Kasumi-1 (cell line): ENCODE measurements at regions not wholly inside any gene's neighbourhood (a gene's known extent, or its start where the extent isn't known, plus 50 kb on each side); places are given as distances from the start of the nearest gene placed in this dataset.

Experiments used
- DNase-seq, 2 experiments: peaks; one replicate each; lab custom pipeline; 2025; lab: John Stamatoyannopoulos, UW

DNA sequence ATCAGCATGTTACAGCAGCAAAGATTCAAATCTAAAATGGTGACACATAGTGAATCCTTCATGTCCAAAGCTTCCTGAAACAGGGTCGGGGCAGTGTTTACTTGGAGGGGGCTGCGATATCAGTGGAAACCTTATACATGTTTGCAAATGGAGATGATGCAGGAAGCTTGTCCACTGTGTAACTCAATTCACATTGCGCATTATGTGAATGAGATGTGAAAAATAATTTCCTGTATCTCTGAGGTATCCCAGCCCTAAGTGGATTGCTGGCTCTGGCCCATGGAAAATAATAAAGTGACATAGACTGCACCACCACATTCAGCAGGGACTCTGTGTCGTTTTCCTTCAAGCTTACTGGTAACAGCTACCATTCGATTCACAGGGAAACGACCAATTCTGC lies 505.5 kb downstream of the GALR1 start:
- no peak for DNase-seq

DNA sequence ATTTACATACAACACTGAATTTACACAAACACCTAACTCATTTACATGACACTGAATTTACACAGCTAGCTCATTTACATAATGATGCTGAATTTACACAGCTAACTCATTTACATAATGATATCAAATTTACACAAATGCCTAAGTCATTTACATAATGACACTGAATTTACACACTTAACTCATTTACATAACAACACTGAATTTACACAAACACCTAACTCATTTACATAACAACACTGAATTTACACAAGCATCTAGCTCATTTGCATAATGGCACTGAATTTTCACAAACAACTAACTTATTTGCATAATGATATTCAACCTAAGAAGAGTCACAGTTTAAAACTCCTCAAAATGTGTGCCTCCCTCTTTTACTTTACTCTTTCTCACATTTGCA lies 511.7 kb downstream of the GALR1 start:
- no peak for DNase-seq

DNA sequence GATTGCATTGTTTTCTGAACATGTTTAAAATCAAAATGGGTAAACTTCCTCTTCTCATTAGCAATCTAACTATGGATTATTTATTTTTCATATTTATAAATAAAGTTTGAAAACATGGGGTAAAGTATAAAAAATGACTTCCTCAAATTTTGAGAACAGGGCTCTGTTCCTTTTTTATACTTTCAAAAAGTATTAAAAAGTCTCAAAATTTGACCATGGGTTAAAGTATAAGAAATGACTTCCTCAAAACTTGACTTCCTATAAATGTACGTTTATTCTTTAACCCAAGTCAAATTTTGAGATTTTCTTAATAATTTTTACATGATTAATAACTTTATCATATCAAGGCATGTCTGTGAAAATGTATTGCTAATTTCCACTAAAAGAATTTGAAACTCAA lies 512.4 kb downstream of the GALR1 start:
- no peak for DNase-seq

DNA sequence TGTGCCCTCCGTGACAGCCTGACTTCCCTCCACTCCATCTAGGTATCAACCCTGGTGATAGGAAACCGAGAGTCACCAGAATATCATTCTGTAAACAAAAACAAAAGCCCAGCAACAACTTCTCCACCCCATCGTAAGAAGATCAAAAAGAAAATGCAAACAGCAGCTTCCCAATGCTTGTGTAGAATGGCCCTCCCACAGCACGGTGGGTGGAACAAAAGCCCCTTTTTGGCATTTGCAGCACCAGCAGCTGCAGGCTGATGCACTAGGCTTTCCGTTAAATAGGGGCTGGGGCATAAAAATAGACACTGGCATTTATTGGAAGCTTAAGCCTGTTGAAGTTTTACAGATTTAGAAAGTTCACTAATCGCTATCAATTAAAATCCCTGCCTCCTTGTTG lies 513.0 kb downstream of the GALR1 start:
- no peak for DNase-seq

DNA sequence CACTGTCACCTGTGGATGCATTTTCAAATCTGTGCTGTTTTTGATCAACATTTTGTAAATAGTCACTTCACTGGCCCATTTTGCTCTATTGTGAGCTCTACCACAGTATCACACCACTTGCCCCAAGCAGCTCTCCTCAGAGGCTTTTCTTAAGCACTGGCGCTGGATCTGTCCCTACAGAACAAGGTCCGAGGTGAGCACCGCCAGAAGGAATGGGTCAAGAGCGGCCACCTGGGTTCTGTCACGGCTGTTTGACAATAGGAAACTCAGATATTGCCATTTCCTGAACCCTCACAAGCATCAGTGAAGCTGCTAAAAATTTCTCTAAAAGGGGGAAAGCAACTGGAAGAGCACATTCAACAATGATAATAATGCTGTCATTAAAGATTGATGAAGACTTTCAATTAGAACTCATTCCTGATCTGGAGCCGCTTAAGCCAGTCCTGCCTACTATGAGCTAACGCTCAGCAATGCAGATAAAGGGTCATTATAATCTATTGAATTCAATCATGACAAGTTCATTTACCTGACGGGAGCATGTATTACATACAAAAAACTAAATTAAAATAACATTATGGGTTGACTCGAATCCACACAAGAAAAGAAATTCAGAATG lies 514.0 kb downstream of the GALR1 start:
- no peak for DNase-seq

DNA sequence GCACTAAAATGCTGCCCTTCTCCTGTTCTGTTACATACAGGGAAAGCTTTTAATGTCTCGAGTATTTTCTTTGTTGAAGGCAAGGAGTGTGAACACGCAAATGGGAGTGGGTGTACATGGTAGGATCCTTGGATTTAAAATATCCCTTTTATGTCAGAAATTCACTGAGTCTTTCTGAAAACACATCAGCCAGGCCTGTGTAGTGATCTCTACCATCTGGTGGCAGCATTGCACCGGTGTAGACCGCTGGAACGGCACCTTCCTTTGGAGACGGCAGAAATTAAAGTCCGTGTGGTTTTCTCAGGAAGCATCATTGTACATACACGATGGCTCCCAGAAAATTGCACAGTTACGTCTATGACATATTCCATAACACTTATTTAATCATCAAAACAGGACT lies 515.8 kb downstream of the GALR1 start:
- peak; percentile 68 for DNase-seq

DNA sequence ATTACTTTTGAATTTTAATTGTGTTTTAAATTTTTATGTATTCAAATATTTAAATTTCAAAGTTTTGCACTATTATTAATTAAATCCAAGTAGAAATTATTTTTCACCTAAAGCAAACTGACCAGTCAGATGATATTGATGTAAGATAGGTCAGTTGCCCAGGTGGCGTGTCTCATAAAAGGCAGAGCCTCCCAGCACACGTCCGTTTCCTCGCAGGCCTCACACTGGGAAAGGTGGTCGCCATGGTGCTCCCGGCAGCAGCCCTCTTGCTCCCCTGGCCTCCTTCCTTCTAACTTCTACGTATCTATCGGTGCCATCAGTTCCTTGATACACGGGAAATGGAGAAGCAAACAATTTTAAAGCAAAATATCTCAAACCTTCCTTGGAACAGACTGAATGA lies 516.8 kb downstream of the GALR1 start:
- DNase-seq, result no peak

DNA sequence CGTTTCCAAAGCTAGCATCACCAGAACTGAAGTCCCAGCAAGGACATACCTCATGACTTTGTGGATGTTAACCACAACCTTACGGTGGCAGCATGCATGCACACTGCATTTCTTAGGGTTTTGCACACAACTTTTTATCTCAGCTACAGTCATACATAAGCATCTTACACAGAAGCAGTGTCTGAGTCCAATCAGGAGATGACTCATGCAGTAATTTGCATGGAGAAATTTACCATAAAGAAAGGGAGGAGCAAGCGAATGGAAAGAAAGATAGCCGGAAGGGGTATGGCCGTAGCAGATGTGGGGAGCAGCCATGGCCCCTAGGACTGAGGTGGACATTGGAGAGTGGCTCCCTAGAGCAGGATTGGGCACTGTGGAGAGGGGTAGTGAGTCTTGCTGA lies 522.5 kb downstream of the GALR1 start:
- DNase-seq, result no peak

DNA sequence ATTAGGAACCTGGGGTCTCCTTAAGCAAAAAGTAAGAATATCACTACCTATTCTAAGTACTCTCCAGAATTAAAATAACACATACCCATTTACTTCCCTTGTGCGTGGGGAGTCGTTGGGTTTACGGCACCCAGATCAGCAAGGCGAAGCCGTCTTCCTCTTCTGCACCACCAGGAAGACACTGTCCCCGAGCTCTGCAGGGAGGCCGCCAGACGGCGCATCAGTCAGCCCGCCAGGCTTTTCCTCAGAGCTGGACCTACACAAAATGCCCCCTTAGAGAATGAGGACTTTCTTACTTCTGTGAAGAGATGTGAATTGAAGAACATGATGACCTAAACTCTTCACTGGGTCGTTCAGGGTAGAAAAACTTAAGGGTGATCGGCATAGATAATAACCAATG lies 526.5 kb downstream of the GALR1 start:
- DNase-seq, result no peak

DNA sequence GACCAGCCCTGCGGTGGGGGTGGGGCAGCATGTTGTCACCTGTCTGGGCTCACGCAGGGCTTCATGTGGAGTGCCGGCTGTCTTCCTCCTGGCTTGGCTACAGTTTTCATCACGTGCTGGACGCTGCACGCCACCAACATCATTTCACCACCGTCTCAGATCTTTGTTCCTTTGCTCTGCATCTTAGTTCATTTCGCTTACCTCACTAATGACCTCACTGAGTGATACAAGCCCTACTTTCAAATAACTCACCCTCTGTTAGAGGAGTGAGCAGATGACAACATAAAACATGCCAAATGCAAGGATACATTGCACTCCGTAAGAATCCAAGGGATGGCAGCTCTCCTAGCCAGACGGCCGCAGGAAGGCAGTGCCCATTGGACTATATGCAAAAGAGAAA lies 527.5 kb downstream of the GALR1 start:
- DNase-seq, result no peak

DNA sequence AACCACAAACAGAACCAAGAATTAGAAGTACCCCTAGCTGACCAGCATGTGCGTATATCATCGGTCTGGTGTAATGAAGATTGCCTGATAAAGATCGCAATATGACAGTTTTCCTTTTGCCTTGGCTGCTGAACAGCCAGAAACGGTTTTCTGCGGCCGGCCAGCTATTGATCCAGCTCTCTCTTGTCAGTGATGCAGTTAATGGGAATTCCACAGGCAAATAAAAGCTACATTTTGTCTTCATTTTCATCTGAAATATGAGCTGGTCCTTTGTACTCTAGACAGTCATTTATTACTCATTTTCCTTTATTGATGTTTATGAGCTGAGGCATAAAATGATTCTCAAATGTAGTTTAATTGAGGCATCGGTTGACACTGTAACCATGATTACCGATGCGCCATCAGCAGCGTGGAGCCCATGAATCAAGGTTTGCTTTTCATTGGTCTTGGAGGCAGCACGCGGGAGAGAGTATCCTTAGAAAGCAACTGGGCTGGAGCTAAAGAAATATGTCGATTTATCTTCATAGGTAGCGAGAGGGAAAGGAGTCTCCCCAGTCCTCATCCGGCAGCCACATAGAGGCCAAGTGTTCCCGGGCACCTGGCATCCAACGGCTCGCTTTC lies 535.2 kb downstream of the GALR1 start:
- no peak for DNase-seq

DNA sequence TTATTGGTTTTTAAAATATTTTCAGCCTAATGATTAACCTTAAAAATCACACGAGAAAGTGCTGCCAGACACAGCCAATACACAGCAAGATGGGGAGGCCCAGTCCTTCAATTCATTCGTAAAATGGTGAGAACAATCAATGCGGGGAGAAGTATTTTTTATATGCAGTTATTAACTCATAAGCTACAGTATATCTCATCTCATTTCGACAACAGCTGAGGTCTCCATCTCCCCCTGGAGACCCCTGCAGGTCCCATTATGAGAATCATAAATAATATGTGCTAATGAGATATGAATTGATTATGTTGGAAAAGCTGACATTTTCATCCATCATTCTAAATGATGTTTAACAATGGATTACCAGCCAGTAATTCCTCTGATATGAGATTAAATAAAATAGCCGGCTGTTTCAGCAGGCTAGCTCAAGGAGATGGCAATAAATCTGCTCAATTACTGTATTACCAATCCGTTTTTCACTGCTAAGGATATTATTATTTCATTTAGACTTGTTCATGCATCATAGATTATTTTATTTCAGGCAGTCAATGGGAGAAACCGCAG lies 535.8 kb downstream of the GALR1 start:
- no peak for DNase-seq

DNA sequence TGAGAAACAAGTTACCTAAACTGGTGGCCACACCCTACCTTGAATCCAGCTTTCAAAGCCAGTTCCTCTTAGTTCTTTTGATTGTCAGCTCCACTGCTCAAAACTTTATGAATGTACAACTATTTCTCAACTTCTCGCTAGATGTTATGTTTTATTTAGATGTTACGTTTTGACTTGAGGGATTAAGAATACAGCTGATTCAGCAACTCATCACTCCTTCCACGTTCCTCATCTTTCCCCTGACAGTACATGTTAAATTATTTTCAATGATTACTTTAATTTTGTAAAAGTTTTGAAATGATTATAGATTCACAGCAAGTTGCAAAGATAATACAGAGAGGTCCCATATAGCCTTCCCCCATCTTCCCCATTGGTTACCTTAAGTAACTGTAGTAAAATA lies 553.4 kb downstream of the GALR1 start:
- no peak for DNase-seq

DNA sequence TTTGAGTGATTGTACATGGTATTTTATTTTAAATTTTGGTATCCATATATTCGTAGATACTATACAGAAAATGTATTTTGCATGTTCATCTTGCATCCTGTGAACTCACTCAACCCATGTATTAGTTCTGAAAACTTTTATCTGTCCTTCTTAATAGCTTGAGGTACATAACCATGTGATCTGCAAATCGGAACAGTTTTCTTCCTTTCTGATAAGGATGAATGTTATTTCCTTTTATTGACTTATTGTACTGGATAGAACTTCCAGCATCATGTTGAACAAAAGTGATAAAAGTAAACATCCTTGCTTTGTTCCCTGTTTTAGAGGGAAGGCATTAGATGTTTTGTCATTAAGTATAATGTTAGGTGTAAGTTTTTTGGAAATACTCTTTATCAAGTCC lies 554.7 kb downstream of the GALR1 start:
- DNase-seq, result no peak

DNA sequence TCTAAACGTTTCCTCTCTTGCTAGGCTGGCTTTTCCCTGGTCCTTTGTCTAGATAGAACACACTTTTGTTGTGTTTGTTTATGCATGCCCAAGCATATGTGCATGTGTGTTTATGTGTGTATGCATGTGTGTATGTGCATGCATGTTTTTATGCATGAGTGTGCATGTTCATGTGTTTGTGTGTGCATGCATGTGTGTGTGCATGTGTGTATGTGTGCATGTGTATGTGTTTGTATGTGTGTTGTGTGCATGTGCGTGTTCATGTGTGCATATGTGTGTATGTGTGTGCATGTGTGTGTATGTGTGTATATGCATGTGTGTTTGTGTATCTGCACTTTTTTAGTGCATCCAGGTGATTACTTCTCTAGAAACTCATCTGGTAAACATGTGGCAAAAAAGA lies 558.0 kb downstream of the GALR1 start:
- DNase-seq, result no peak

DNA sequence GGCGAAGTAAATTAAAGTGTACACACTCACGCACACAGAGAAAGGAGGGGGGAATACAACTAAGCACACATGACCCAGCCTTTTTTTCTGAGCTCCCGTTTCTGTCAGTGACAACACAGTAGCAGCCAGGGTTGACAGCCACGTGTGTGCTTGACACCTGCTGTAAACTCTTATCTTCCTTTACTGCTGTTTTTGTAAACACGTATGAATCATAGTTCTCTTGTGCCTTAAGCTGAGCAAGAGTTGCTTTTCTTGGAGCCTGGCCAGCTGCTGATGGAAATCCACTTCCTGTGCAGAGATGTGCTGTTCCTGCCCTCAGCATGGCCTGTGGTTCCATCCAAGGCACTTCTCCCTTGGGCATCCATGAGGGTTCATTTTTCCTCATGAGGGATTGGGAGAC lies 561.9 kb downstream of the GALR1 start:
- DNase-seq, result no peak

DNA sequence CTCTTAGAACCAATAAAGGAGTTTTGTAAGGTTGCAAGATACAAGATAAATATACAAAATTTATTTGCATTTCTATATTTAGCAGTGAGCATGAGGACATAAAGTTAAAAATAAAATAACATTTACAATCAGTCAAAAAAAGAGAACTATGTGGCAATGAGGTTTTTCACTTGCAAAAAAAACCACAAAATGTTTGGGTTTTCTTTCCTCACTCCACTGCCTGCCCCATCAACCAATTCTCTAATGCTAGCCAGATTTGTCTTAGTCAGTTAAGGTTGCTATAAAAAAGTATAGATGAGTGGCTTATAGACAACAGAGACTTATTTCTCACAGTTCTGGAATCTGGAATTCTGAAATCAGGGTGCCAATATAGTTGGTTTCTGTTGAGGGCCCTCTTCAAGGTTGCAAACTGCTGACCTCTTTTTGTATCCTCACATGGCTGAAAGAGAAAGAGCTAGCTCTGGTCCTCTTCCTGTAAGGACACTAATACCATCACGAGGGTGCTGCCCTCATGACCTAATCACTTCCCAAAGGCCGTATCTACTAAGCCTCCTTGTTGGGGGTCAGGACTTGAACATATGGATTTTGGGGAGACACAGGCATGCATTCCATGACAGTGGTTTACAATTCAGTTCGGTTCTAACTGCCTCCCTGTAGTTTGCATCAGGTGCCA lies 566.2 kb downstream of the GALR1 start:
- peak; percentile 2 to 4 for DNase-seq

DNA sequence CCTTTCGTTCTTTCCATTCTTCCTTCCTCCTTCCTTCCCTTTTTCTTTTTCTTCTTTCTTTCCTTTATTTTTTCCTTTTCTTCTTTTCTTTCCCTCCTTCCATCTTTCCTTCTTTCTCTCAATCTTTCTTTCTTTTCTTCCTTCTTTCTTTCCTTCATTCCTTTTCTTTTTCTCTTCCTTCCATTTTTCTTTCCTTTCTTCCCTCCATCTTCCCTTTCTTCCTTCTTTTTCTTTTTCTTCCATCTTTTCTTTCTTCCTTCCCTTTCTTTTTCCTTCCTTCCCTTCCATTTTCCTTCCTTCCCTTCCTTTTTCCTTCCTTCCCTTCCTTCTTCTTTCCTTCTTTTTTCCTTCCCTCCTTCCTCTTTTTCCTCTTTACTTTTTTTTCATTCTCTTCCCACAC lies 568.7 kb downstream of the GALR1 start:
- no peak for DNase-seq

DNA sequence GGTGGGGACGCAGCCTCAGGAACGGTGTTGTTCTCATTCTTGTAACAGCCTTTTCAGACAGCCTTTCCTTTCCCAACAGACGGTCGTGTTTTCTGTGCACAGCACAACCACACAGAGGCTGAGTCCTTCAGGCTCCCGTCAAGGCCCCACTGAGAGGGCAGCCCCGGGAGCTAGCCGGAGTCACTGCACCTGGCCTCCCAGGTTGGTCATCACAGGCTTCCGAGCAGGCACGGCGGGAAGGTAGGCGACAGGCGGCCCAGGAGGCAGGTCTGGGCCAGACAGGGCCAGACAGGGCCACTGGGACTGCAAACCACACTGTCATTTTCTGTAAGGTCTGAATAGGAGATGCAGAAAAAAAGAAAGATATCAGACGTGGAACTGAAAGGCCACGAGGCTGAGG lies 570.8 kb downstream of the GALR1 start:
- no peak for DNase-seq

DNA sequence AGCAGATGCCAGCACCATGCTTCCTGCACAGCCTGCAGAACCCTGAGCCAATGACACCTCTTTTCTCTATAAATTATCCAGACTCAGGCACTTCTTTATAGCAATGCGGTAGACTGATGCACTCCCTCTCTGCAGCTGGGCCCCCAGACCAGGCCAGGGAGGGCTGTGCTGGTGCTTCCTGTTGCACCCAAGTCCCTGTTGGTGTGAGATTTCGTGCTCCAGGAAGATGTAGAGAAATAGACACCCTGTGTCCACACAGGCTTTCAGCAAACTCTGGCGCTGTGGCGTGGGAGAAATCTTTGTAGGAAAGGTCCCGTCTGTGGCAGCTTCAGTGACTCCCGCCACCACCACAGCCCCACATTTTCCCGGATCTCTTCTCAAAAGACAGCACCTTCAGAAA lies 572.2 kb downstream of the GALR1 start:
- no peak for DNase-seq

DNA sequence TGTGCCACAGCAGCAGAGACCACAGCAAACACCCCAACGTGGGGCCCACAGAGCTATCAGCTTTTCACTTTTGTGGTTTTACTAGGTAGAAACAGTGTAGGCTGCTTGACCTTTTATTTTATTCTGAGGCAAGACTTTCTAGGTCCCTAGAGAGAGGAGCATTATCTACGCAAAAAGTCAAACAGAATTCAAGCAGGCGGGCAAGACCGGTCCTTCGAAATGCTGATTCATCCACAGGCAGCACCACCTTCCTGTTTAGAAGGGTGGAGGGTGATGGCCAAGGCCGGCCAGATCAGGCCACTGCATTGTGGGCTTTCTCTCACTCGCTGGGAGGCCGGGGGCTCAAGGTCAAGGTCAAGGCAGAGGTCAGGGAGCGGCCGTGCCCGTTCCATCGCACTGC lies 573.0 kb downstream of the GALR1 start:
- DNase-seq, result no peak

DNA sequence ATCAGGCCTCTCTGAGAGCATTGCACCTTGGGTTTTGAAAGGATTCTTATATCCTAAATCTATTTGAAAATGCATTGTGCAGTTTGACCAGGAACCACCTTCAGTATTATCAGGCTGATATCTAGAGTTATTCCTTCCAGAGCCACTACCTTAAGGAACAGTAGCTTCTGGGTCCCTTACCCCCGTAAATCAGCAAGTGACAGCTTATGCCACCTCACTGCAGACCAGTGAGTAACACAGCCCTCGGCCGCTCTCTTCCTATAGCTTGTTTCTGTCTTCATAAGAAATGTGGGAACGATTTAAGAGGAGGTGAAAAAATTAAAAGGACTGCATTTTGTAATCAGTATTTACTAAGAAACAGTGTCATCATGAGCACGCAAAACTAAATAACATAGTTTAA lies 584.2 kb downstream of the GALR1 start:
- DNase-seq, result no peak

DNA sequence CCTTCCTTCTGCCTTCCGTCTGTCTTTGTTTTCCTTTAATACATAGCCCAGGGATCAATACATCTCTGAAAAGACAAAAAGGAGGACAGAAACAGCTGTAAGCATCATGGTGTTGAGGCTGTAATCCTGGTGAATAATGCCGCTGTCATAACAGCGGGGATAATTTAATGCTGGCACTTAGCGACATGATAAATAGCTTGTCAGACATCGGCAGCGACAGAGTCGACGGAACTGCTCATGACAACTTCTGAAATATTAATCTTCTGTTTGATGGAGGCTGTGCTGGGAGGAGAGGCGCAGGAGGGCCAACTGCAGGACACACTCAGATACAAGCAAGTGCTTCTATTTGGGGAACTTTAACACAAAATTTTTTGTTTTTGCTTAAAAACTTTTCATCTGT lies 602.2 kb downstream of the GALR1 start:
- no peak for DNase-seq

DNA sequence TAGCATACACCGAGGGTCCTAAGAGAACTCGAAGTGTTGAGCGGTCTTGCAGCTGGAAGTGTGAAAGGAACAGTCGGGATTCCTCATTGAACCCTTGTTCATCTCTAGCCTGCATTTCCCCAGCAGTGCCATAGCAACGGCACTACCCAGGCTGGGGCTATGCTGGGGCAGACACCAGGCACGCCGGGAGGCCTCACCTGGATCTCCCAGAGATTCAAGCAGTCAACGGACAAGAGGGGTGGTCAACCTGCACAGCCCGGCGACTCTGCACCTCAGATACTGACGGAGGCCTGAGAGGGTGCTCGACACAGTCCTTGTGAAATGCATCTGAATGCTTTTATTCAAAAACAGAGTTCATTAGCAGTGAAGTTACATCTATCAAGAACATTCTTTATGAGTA lies 604.2 kb downstream of the GALR1 start:
- DNase-seq, result no peak
